ENCODE measurements at regions not wholly inside any gene's neighbourhood (a gene's known extent, or its start where the extent isn't known, plus 50 kb on each side); places are given as distances from the start of the nearest gene placed in this dataset.
A peak's percentile ranks its signal among the peaks of the same experiment; 100 is the strongest.

DNA sequence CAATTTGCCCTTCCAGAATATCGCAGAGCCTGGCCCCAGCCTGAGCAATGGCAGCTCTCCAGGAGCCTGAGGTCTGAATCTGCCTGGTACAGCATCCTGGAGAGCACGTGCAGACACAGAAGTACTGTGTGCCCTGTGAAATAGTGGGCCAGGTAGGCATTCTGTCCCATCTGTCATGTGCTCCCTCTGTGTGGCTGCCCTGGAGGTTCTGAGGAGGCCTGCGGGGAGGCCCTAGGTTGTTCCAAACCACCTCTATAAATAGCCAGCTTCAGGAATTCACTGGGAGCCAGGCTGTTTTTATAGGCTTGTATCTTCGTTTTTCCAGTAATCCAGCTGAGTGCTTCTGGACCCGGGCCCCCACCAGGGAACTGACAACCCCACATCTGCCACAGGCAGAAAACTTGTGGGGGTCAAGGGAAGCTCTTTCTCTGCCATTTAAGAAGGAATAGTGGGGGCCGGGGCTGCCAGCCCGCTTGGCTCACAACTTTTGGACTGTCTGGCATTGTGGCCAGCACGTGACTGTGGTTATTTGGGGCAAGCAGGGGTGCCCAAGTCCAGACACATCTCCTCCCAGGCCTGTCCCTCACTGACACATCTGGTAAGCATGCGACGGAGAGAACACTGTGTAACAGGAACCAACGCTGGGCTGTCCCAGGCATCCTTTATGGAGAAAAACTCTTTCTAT lies 356.3 kb upstream of the TNRC6C start:
- peak; percentile 74 for DNase-seq (ENCODE audit: low read depth)

DNA sequence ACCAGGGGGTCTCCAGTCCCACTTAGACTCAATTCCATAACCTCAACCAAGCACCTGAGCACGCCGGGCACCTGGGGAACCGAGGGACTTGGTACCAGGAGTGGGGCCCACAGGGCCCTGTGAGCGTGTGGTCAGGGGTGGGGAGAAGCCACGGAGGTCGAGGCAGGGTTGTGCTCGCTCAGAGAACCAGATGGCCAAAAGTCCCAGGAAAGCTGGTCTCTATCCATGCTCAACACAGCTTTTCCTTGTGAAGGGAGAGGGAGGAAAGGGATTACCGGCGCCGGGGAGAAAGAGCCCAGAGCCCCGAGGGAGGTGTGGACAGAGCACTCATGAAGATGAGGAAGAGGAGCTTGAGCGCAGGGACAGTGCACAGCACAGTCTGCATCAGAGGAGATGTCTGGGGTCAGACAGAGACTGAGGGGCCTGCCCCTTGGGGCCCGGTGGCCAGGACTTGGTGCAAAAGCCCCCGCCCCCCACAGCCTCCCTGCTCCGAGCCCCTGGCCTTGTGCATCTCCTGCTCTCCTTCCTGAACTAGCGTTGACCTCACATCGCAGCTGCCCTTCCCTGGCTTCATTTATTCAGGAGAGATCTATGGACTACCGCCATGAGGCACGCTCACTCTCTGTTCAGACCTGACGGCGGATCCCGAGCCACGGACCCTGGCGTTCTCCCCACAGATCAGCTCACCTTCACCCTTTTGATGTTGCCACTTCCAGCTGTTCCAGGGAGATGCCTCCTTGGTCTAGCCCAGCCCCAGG lies 355.4 kb upstream of the TNRC6C start:
- no peak for DNase-seq (ENCODE audit: low read depth)

DNA sequence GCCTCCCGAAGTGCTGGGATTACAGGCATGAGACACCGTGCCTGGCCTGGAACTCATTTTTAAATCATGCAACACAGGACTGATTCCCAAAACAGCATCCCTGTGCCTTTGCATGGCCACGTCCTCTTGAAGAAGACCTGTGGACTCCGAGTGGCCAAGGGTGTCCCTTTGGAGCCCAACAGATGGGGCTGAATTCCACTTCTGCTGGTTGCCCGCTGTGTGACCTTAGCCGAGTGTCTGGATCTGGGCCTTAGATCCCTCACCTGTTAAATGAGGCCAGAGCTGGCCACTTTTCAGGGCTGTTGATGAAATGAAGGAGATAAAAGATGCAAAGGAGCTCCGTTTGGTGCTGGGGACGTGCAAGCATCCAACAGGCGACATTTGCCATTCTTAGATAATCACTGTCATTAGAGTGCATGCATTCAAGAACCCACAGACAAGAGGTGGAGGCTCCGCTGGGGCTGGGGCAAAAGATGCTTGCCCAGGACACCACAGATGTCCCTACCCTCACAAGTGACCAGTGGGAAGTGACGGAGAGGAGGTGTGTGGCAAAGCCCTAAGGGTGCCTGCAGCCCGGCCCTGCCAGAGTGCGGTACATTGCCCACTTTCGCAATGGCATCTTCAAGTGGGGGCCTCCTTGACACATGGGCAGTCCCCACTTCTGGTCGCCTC lies 354.1 kb upstream of the TNRC6C start:
- DNase-seq (ENCODE audit: low read depth): no peak

DNA sequence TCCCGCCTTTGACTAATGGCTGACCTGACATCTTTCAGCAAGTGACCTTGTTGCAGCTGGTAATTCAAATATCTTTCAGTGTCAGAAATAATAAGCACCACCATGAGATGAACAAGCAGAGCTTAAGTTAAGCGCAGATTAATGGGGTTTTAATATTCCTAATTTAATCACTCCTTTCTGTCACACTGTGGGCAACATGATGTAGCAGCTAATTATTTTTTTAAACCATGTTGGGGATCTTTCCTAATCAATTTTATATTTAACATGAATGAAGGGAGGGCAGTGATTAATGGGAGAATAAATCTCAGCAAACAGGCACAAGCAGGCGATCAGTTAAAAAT lies 353.6 kb upstream of the TNRC6C start:
- no peak for DNase-seq (ENCODE audit: low read depth)

DNA sequence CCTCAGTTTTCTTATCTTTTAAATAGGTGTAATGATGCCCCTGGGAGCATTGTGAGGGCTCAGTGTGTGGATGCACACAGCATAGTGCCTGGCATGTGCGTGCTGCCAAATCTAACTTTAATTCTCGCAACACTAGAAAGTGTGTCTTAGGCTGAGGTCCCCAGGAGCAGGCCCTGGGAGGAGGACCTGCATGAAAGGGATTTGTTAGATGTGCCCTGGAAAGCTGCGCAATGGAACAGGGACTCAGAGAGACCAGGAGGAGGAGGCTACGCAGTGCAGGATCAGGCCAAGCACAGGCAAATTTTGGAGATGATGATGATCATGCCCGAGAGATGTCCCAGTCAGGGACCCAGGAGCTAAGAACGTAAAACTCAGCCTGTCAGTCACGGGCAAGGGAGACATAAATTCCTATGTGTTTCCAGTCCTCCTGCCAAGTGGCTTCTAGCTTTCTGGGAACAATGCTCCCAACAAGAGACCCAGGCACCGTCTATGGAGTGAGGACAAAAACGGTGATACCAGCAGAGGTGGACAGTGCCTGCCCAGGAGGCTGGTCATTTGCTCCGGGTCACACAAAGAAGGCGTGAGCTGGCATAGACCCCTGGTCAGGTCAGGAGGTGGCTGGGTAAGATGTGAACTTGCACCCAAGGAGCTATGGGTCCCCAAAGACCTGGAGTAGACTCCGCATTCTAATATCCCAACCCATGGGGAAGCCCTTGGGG lies 352.2 kb upstream of the TNRC6C start:
- no peak for DNase-seq (ENCODE audit: low read depth)

DNA sequence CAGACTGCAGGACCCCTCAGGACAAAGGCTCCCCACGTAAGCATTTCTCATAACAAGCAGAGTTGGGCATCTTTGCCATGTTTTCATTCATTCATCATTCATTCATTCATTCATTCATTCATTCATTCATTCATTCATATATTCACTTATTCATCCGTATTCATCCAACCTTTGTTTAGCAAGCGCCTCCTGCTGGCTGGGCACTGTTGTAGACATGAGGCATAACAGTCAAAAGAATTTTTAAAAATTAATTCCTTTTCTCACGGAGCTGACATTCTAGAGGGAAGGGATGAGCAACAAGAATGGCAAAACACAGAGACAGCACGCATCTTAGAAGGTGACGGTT lies 351.7 kb upstream of the TNRC6C start:
- DNase-seq (ENCODE audit: low read depth): no peak

DNA sequence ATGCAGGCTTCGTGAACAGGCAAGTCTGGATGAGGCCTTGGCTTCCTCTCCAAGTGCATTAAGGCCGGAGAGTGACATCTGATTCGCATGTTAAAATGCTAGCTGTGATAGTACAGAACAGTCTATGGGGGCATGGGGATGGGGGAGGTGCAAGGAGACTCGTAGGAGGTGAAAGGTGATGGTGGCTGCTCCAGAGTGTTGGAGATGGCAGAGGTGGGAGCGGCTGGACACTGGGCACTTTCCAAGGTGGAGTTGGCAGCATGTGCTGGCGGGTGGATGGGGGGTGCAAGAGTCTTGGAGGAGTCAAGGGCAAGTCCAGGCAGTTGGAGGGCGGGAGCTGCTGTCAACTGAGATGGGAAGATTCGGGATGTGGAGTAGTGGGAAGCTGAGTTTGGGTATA lies 350.9 kb upstream of the TNRC6C start:
- DNase-seq (ENCODE audit: low read depth): no peak

DNA sequence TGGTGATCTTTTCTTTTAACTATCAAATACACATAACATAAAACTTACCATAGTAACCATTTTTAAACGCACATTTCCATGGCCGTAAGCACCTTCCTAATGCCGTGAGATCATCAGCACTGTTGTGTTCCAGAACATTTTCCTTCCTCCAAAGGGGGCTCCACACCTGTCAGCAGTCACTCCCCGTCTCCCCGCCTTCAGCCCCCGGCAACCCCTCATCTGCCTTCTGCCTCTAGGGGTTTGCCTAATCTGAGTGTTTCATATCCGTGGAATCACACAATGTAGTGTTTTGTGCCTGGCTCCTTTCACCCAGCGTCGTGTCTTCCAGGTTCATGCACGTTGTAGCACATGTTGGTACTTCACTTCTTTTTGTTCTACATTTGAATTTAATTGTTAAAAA lies 350.1 kb upstream of the TNRC6C start:
- DNase-seq (ENCODE audit: low read depth): no peak

DNA sequence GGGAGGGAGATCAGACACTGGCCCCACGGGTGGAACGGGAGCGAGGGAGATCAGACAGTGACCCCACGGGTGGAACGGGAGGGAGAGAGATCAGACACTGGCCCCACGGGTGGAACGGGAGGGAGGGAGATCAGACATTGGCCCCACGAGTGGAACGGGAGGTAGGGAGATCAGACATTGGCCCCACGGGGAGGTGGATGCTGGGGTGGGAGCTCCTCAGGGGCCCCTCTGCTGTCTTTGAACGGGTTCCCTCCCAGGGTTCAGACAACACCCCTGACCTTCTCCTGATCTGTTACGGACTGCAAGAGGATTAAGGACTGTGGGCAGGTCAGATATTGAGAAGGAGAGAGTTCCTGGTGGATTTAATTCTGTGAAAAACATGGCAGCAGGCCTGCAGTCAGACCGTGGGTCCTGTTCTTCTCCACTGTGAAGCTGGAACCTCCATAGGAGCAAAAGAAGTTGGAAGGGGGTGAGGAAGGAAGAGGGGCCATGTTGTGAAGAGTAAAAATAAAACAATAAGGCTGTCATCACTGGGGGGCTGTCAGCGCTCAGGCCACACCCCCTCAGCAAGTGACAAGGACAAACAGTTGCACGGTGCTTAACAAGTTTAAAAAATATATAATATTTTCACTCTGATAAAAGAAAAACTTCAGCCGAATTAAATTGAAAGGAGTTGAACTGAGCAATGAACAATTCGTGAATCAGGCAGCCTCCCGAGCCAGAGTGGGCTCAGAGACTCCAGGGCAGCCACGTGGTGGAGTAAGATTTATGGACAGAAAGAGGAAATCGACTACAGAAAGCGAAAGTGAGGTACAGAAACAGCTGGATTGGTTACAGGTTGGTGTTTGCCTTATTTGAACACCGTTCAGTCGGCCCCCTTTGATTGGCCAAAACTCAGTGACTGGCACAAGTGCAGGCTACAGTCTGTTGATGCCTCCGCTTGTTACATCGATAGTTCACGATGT lies 348.7 kb upstream of the TNRC6C start:
- DNase-seq (ENCODE audit: low read depth): no peak

DNA sequence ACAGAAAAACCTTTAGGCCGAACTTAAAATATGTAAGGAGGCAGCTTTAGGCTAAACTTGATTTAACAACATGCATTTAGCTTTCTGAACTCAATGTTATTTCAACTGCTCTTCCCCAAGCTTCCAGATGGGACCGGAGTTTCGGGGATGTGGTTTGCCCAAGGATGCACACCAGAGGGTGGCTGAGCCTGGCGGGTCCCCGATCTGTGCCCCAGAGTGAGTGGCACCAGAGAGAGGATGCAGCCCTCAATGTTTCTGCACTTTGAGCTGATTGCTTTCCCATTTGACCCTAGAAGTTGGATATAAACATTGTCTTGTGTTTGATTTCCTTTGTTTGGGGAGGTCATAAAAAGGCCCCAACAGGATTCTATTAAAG lies 348.0 kb upstream of the TNRC6C start:
- DNase-seq (ENCODE audit: low read depth): no peak

DNA sequence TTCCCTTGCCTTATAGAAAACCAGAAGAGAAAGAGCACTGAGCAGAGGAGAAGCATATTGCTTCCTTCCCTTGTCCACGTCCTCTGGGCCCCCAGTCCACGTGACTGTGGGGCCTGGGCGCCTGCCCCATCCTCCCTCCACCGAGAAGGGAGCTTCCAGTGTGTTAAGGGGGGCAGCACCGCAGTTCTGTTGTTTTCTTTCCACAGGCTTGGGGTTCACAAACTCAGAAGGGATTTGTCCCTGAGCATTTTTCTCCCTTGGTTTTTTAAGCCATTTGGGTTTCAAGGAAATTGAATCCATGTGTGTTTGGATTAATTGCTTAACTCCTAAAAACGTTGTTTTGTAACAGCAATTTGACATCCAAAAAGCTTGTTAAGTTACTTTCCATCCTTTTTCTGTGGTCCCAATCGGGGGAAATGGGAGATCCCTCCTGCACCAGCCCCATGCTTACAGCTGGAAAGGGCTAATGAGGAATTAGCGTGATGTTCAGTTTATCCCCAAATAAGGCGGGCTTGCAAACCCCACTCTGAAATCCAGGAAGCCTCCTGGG lies 347.5 kb upstream of the TNRC6C start:
- DNase-seq (ENCODE audit: low read depth): peak; percentile 41

DNA sequence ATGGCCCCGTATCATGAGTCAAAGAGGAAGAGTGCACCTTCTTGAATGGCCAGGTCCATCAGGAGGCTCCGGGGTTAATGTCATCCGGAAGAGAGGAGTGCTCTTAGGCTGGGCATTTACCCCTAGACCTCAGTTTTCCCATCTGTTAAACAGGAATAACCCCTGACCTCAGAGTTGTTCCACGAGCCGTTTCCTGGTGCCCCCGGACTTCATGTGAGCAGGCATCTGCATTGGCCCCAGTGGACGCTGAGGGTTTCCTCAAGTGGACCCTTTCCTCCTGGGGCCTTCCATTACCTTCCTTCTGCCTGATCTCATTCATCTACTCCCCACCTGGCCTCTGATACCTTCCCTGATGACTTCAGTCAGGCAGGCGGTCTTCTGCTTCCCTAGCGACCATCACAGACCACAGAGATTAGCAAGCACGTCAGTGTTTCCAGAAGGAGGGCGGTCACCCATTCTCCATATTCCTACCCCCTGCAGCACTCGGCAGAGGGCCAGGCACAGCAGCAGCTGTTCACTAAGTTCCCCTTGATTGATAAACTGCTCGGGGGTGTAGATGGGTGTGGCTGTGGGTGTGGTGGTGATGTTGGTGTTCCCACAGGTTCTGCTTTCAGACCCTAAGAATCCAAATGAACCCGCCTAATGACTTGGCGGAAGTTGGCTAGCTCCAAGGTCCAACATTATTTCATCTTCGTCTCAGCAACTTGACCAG lies 346.6 kb upstream of the TNRC6C start:
- no peak for DNase-seq (ENCODE audit: low read depth)

DNA sequence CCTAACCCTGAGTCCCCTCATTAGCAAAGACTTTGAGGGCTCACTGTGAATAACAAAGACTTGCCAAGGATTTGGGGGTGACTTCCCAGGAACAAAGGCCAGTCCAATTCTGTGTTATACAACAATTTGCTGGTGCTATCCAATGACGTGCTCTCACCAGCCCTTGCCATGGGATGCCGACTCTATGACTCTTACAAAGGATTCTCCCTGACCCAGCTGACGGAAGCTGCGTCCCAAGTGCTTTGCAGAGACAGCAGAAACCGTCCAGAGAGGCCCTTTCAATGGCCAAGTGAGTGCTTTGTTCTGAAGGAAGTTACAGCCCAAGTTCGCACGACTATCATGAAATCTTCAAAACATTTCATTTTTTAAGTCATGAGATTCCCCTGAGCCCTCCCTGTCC lies 345.3 kb upstream of the TNRC6C start:
- no peak for DNase-seq (ENCODE audit: low read depth)

DNA sequence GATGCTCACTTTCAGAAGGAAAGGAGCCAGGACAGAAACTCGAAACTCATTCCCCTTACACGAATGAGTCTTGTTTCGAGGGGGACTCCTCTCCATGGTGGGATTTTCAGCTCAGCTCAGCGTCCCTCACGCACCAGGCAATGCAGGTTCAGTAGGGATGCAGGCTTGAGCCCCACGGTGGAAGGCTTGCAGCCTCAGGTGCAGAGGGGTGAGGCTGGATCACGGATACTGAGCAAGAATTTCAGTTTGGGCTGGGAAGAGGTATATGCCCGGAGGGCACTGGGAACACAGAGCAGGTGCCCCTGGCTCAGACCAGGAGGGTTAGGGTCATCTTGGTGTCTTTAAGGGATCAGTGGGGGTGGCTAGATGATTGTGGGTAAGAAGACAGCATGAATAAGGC lies 344.9 kb upstream of the TNRC6C start:
- DNase-seq (ENCODE audit: low read depth): no peak

DNA sequence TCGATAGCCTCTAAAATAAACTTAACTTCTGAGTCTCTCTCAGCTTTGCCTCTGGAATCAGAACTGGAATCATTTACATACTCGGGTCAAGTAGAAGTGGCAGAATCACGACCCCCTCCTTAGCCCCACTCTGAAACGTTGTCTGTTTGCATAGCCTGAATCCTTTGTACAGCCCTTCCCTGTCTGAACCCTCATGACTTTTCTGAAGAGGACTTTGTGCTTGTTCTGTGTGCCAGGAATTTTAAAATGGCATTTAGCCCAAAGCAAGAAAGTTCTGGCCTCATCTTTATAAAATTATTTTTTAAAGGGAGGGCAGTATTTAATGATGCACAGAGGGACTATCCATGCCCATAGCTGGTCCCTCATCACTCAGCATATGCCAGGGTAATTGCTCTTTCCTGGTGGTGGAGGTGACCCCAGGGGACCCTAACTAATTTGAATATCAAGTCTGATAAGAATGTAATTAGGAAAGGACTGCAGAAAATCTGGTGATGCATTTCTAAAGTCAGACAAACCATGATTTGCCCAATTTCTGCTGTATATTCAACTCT lies 342.7 kb upstream of the TNRC6C start:
- no peak for DNase-seq (ENCODE audit: low read depth)

DNA sequence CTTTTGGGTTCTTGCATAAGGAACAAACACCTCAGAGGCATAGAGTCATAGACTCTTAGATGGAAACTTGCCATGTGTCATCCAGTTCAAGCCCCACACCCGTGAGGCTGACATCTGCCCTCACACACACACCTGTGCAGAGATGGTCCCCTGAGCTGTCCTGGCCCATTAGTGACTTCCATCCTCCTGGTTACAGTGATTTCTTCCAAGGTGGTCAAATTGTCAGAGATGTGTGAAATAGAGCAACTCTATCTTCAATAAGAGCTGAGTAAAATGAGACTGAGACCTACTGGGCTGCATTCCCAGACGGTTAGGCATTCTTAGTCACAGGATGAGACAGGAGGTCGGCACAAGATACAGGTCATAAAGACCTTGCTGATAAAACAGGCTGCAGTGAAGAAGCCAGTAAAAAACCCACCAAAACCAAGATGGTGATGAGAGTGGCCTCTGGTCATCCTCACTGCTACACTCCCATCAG lies 342.2 kb upstream of the TNRC6C start:
- DNase-seq (ENCODE audit: low read depth): no peak

DNA sequence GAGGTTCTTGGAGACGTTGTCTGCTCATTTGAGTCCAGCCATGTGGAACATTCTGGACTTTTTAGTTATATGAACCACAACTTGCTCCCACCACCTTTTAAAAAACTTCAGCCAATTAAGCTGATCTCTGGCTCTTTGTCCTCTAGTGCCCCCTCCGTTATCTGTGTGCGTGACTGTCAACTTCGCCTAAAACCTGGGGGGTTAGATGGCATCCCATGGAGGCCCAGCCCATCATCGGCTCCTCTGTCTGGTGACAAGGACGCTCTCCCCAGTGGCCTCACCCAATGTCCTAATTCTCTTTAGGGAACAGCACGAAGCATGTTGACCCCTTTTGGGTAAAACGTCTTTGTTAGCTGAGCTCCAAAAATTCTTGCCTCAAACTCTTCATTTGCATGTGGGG lies 341.0 kb upstream of the TNRC6C start:
- no peak for DNase-seq (ENCODE audit: low read depth)

DNA sequence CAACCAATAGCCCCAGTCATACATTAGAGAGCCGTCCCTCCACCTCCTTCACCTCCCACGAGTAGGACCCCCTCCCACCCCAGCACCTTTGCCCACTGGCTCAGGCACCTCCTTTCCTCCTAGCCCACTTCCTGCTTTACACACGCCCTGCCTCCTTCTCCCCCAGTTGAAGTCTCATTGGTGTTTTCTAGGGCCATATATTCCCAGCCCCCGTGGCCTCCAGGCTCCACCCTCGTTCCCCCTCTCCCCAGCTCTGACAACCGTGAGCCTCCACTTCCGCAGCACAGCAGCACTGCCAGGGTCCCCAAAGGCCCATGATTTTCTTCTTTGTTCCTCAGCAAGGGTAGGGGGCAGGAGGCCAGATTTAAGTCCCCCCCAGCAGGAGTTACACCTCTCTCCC lies 340.3 kb upstream of the TNRC6C start:
- no peak for DNase-seq (ENCODE audit: low read depth)

DNA sequence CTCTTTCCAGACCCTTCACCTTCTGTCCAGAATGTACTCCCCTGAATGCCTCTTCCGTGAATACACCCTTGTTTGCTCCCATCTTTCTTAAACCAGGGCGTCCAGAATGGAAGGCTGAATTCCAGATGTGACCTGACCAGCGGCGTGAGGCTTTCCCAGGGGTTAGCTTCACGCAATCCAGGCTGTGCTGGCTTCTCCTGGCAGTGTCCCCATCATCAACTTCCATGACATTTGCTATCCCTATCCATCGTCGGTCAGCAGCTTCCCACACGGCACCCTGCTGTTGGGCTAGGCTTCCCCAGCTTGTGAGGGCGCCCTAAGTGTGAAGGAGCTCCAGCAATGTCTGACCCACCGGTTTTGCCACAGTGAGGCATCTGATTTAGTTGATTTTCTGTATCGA lies 339.8 kb upstream of the TNRC6C start:
- no peak for DNase-seq (ENCODE audit: low read depth)

DNA sequence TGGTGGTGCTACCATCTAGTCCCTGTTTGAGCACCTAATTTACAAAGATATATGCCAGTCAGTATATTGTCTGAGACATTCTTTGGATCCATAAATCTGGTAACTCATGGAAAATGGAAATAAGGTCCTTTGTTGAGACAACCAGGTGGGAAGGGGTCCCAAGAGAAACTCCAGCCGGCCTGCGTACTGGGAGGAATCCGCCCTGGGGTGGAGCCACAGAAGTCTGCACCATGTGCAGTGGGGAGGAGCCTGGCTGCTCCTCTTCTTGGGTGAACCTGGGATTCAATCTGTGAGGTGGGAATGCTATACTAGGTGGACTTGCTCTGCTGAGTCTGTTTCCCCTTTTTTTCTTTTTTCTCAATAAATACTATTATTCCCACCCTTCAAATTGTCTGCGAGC lies 339.2 kb upstream of the TNRC6C start:
- no peak for DNase-seq (ENCODE audit: low read depth)

Measured in stromal cell of bone marrow (primary cell).